ENCODE measurements at regions not wholly inside any gene's neighbourhood (a gene's known extent, or its start where the extent isn't known, plus 50 kb on each side); places are given as distances from the start of the nearest gene placed in this dataset.
A peak's percentile ranks its signal among the peaks of the same experiment; 100 is the strongest.

DNA sequence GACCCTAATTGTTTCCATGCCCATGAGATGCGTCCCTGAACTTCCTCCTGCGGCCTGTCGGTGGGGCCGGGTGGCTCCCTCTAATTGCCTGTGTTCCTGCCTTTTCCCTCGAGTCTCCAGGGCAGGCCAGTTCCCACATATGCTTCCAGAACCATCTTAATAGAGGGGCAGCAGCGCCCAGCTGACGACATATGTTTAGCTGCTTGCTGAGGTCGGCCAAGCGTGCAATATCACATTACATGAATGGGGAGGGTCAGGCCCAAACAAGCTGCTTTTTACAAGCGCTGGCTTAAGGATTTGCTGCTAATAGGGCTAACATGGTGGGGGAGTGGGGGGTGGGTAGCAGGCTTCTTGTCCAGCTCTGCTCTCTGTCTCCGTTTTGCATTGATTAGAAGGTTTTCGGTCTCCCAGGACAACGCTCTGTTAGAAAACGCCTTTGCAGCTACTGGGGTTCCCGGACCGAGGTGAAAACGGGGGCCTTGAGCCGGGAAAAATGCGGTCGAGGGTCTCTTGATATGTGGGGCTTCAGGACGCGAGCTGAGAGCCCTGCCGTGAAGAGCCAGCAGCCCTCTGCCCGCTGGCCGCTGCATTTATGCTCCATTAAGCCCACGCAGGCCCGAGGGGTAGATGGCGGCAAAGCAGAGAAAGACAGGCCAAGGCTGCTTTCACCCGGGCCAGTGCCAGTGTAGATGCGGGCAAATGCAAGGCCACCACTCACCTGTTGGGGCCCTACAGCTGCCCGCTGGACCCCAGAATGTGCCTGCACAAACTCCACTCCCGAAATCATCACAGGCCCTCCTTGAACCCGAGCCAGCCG is 308.5 kb downstream of the BMP7 start:
- DNase-seq (ENCODE audit: low spot score), result no peak

DNA sequence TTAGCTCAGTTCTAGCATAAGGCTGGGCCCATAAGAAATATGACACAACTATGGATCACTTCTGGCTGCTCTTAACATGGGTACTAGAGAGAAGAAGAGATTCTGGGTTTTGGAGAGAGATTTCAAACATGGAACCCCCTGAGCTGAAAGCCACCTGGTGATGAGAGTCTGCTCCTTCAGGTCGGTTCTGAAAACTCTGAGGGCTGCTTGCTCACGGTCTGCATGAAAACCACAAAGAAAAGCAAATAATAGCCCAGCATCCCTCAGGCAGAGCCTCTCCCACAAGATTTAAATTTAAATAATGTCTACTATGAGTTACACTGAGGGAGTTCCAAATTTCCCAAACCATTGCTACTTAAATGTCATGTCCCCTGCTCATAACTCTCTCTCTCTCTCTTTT is 301.5 kb downstream of the BMP7 start:
- no peak for DNase-seq (ENCODE audit: low spot score)

GRCh38 chr20:56967916-56968315 is 298.5 kb downstream of the BMP7 start:
- no peak for DNase-seq (ENCODE audit: low spot score)

DNA sequence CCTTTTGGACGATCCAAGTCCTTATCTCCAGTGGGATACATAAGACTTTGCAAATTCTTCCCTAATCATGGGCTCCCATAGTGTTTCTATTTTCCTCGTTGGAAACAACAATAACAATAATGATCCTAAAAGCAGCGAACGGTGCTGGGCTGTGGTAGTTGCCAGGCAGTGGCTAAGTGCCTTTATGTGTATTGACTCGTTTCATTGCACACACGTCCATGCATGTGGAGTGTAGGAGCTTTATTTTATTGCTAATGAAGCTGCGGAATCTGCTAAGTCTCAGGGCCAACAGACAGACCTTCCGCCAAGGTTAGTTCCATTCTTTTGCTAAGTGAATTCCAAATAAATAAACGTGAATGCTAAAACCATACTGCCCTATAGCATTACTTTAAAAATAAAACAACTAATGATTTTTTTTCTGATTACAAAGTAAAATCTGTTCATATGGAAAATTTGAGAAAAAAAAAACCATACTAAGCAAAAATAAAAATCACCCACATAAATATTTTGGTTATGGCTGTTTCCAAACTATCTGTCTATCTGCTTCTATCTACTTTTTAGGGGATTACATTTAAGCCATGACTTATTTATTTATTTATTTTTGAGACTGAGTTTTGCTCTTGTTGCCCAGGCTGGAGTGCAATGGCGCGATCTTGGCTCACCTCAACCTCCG is 297.9 kb downstream of the BMP7 start:
- DNase-seq (ENCODE audit: low spot score), result no peak

DNA sequence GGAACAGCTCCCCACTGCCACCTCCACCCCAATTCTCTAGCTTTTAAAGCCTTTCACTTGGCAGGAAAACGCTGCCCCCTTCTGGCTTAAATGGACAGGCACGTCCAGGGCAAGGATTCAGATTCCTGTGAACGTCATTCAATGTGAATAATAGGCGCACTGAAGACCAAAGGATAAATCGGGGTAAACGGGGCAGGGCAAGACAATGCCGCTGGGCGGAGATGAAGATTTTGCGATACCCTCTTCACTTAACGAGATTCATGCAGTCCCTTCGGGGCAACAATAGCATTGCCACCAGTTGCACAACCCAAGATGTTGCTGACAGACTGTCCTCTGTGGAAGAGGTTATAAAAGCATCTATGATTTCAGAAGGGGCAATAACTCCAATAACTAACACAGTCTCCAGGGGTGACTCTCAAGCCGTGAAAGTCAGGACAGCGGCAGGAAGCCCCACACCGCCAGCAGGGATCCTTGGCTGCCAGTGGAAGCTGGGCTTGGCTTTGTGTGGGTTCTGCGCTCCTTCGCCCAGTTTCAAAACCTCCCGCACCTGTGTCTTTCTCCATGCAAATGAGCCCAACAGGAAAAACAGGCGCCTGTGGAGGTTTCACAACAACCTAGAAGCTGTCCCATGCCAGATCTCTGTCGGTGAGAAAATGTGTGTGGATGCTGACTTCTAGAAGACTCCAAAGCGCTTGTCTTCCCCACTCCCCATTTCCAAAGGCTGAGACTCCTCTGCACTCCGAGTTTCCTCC is 291.8 kb downstream of the BMP7 start:
- DNase-seq (ENCODE audit: low spot score), result peak; percentile 75

- no peak for DNase-seq (ENCODE audit: low spot score)
Measured at GRCh38 chr20:56975838-56976237, 290.6 kb downstream of the BMP7 start.

DNA sequence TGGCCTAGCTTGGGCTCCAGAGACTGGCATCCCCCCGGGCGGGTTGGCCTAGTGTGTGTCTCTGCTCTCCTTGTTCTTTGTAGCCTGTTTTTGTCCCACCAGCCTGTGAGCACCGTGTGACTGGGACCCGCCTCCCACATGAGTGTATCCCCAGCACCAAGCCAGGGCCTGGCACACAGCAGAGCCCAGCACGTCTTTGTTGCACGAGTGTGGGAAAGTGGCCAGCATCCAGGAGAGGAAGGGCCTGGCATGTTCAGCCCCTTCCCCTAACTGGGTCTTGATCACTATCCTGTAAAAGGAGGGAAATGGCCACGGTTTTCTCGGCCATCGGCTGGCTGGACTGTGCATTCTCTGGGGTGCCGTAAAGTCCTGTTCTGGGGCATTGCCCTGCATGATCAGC is 290.1 kb downstream of the BMP7 start:
- no peak for DNase-seq (ENCODE audit: low spot score)

DNA sequence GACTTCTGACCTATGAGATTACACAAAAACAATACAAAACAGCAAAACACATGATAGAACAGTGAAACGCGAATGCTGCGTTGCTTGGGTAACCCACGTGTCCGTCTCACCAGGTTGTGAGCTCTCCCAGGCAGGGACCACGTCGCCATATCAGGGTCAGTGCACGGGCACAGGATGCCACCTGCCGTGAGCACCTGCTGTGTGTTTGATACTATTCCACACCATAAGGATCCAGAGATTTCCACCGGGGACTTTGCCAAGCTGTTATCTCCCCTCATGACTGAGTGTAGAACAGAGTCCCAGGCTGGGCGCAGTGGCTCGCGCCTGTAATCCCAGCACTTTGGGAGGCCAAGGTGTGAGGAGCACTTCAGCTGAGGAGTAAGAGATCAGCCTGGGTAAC is 288.0 kb downstream of the BMP7 start:
- DNase-seq (ENCODE audit: low spot score), result no peak

- DNase-seq (ENCODE audit: low spot score), result no peak
Measured at GRCh38 chr20:56979125-56979524, 287.3 kb downstream of the BMP7 start.

DNA sequence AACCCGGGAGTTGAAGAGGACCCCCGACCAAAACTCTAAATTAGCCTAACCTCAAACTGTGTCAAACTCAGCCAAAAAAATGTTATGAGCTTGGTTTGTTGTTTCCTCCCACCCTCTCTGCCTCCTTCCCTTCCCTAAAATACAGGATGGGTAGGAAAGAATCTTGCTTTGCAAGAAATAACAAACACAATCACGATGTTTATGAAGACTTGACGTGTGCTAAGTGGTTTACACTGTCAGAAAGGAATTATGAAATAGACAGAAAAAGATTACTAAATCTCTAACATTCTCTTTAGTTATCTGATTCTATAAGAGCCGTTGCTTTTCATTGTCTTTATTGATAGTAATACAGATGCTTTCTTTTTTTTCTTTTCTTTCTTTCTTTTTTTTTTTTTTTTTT is 285.1 kb downstream of the BMP7 start:
- no peak for DNase-seq (ENCODE audit: low spot score)

DNA sequence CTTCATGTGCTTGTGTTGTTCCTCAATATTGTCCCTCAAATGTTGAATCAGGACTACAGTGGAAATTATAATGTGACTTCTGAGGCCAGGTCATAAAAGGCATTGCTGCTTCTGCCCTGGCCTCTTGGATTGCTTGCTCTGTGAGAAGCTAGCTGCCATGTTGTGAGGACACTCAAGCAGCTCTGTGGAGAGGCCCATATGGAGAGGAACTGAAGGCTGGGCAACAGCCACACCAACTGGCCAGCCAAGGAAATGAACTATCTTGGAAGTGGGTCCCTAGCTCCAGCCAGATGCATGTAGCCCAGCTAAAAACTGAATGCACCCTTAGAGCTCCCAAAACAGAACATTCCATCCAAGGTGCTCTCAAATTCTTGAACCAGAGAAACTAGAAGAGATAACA is 282.6 kb downstream of the BMP7 start:
- no peak for DNase-seq (ENCODE audit: low spot score)

GRCh38 chr20:56985066-56985685 is 281.3 kb downstream of the BMP7 start:
- no peak for DNase-seq (ENCODE audit: low spot score)

- DNase-seq (ENCODE audit: low spot score), result no peak
Measured at GRCh38 chr20:56986476-56986875, 280.0 kb downstream of the BMP7 start.

- no peak for DNase-seq (ENCODE audit: low spot score)
Measured at GRCh38 chr20:56986931-56987720, 279.3 kb downstream of the BMP7 start.

- no peak for DNase-seq (ENCODE audit: low spot score)
Measured at GRCh38 chr20:56987986-56988385, 278.5 kb downstream of the BMP7 start.

- no peak for DNase-seq (ENCODE audit: low spot score)
Measured at GRCh38 chr20:56988446-56988845, 278.0 kb downstream of the BMP7 start.

DNA sequence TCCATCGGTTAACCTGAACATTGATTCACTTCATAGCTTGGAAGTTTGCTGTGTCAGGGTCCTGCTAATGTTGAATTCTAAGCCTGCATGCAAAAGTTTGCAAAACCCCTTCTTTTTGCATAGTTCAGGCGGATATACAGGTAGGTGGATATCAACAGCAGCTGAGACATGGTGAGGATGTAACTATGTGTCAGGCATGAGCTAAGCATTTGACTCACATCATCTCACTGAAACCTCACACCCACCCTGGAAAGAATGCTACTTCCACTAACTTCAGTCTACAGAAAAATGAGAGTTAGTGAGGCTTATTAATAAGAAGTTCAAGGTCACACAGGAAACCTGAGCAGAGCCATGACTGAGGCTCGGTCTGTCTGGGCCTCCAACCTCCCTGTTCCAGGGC is 276.9 kb downstream of the BMP7 start:
- no peak for DNase-seq (ENCODE audit: low spot score)

DNA sequence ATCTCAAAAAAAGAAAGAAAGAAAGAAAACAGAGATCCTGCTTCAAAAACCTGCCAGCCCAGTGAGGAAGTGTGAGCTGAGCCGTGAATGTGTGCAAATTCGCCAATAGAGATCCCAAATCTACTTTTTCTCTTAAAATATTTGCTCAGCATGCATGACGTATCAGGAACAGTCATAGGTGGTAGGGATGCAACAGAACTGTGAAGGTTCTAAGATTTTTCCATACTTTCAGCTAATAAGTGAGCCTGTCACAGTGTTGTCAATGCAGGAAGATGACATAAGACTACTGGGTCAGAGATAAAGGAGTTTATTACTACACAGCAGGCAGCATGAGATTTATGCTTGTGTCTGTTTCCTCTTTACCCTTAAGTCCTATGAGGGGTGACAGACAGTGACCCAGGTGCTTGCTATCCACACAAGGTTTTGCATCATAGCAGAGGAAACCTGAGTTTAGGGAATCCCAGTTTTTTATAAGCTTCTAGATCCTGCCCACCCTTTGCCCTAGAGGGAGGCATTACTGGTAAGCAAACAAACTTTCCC is 273.4 kb downstream of the BMP7 start:
- no peak for DNase-seq (ENCODE audit: low spot score)

GRCh38 chr20:56994006-56994405 is 272.4 kb downstream of the BMP7 start:
- DNase-seq (ENCODE audit: low spot score), result no peak

- DNase-seq (ENCODE audit: low spot score), result no peak
Measured at GRCh38 chr20:56995149-56995548, 271.3 kb downstream of the BMP7 start.

GRCh38 chr20:56995635-56996075 is 270.8 kb downstream of the BMP7 start:
- peak; percentile 43 for DNase-seq (ENCODE audit: low spot score)

All from GM03348 (cell line).